Loucy (cell line): ENCODE measurements at regions not wholly inside any gene's neighbourhood (a gene's known extent, or its start where the extent isn't known, plus 50 kb on each side); places are given as distances from the start of the nearest gene placed in this dataset.

Experiments used
- H2AFZ ChIP-seq: fragments of 200-600 bp; sonication (generic); 2 replicates; pipeline ENCODE4 v1.6.0; 2016; ENCODE audit warnings: antibody characterized with exemption, mild to moderate bottlenecking, low read length, moderate library complexity
- H3F3A ChIP-seq: fragments of 200-600 bp; 2 replicates; pipeline ENCODE4 v1.6.0; 2016; ENCODE audit warnings: antibody characterized with exemption, low read depth, mild to moderate bottlenecking
- H3K27me3 ChIP-seq: fragments of 200-600 bp; sonication (generic); 2 replicates; pipeline ENCODE4 v1.6.1; 2014; ENCODE audit warnings: low read length, mild to moderate bottlenecking; ENCODE audit not compliant: insufficient read depth, poor library complexity, severe bottlenecking
- H3K36me3 ChIP-seq: fragments of 200-600 bp; sonication (generic); 2 replicates; pipeline ENCODE4 v1.6.1; 2016; ENCODE audit warnings: low read length; ENCODE audit not compliant: insufficient read depth
- H3K4me1 ChIP-seq: fragments of 200-600 bp; sonication (generic); 2 replicates; pipeline ENCODE4 v1.5.1; 2014; ENCODE audit warnings: low read length, mild to moderate bottlenecking; ENCODE audit not compliant: insufficient read depth, poor library complexity, severe bottlenecking
- H3K4me2 ChIP-seq: fragments of 200-600 bp; sonication (generic); 2 replicates; pipeline ENCODE4 v1.6.0; 2014; ENCODE audit warnings: antibody characterized with exemption, low read length, low read depth, mild to moderate bottlenecking; ENCODE audit not compliant: poor library complexity, severe bottlenecking
- H3K4me3 ChIP-seq: fragments of 200-600 bp; sonication (generic); 2 replicates; pipeline ENCODE4 v1.5.1; 2014; ENCODE audit warnings: low read length, mild to moderate bottlenecking, mixed read lengths; ENCODE audit not compliant: poor library complexity, severe bottlenecking
- H3K79me2 ChIP-seq: fragments of 200-600 bp; sonication (generic); 2 replicates; pipeline ENCODE4 v1.6.1; 2014; ENCODE audit warnings: low read length; ENCODE audit not compliant: insufficient read depth
- H3K9ac ChIP-seq: fragments of 200-600 bp; sonication (generic); 2 replicates; pipeline ENCODE4 v1.6.0; 2014; ENCODE audit warnings: mild to moderate bottlenecking, low read depth, low read length, moderate library complexity; ENCODE audit not compliant: poor library complexity, severe bottlenecking
- H3K9me2 ChIP-seq: fragments of 200-600 bp; sonication (generic); replicated peaks from 2 replicates; pipeline ENCODE4 v1.6.1; 2016; ENCODE audit warnings: low read depth, low read length, mixed read lengths
- H3K9me3 ChIP-seq: fragments of 200-600 bp; sonication (generic); 2 replicates; pipeline ENCODE4 v1.6.1; 2014; ENCODE audit warnings: mild to moderate bottlenecking, antibody characterized with exemption, low read length, low read depth; ENCODE audit not compliant: insufficient read depth
- H4K20me1 ChIP-seq: fragments of 200-600 bp; sonication (generic); 2 replicates; pipeline ENCODE4 v1.6.0; 2014; ENCODE audit warnings: antibody characterized with exemption, low read length, mild to moderate bottlenecking; ENCODE audit not compliant: insufficient read depth, poor library complexity, severe bottlenecking
- CTCF ChIP-seq: fragments of 200-600 bp; sonication (generic); conservative IDR thresholded peaks from 2 replicates; pipeline ENCODE4 v1.5.1; 2014; ENCODE audit warnings: mild to moderate bottlenecking, antibody characterized with exemption, low read length
- EZH2phosphoT487 ChIP-seq: fragments of 200-600 bp; IDR thresholded peaks from 2 replicates; pipeline ENCODE4 v1.6.1; 2018; ENCODE audit warnings: antibody characterized with exemption, mild to moderate bottlenecking, moderate library complexity, borderline replicate concordance

- H3F3A ChIP-seq: no peaks in the 10 kb centered on the region
Observed at GRCh38 chr1:170219163-170219562, 73.4 kb downstream of the NTMT2 start.

DNA sequence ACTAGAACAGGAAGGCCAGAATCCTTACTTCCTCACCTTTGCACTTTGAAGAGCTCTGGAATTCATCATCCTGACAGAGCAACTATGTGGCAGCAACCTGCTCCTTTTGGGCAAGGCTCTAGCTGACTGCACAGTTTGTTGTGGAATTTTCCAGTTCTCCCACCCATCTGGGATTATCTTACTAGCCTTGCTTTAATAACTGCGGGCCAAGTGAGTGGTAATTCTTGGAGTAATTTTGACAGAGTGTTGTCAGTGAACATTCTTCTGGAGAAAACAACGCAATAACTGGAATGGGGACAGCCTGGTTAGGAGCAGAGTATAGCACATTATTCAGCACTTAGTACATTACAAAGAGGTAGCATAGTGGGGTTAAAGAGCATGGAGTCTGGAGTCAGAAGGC, 75.3 kb downstream of the NTMT2 start:
- Histone ChIP-seq H2AFZ (no peak overlapping the region), H3K9me3 (no peaks in the 10 kb centered on the region), H3K36me3 (no peaks in the 10 kb centered on the region), H3K9me2 (no peaks in the 10 kb centered on the region), H4K20me1 (no peaks in the 10 kb centered on the region), H3K79me2 (no peaks in the 10 kb centered on the region), H3K27me3 (no peaks in the 10 kb centered on the region), H3K9ac (no peak overlapping the region), H3K4me2 (no peak overlapping the region), H3K4me3 (no peak overlapping the region), H3K4me1 (no peaks in the 10 kb centered on the region), H3F3A (no peaks in the 10 kb centered on the region)
- no peak for TF ChIP-seq CTCF

More at GRCh38 chr1:170219163-170219562, 73.4 kb downstream of the NTMT2 start:
- Histone ChIP-seq H3K27me3 (no peaks in the 10 kb centered on the region), H3K9me2 (no peaks in the 10 kb centered on the region), H3K79me2 (no peaks in the 10 kb centered on the region), H3K4me1 (no peaks in the 10 kb centered on the region), H3K4me3 (no peak overlapping the region), H3K36me3 (no peaks in the 10 kb centered on the region), H3K4me2 (no peak overlapping the region), H2AFZ (no peak overlapping the region), H3K9ac (no peak overlapping the region), H4K20me1 (no peaks in the 10 kb centered on the region), H3K9me3 (no peaks in the 10 kb centered on the region)
- no peak for TF ChIP-seq EZH2phosphoT487
- no peak for TF ChIP-seq CTCF

DNA sequence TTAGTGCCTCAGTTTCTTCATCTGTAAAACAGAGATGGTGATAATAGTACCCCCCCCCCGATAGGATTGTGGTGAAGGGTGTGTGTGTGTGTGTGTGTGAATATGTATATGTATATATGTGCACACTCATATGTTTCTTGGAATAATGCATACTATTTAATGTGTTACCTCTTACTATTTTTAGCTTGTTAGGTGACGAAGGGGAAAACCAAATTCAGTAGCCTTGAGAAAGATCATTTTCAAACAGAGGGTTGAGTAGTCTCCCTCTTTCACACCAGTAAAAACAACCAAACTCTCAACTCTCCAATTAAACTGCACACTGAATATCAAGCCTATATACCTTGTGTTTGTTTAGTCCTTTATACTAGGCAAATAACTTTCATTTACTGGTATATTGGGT, 75.7 kb downstream of the NTMT2 start:
- Histone ChIP-seq H3K9me2 (no peaks in the 10 kb centered on the region), H4K20me1 (no peaks in the 10 kb centered on the region), H3F3A (no peaks in the 10 kb centered on the region), H3K4me2 (no peak overlapping the region), H3K27me3 (no peaks in the 10 kb centered on the region), H3K36me3 (no peaks in the 10 kb centered on the region), H3K4me1 (no peaks in the 10 kb centered on the region), H2AFZ (no peak overlapping the region), H3K4me3 (no peak overlapping the region), H3K79me2 (no peaks in the 10 kb centered on the region), H3K9me3 (no peaks in the 10 kb centered on the region), H3K9ac (no peak overlapping the region)
- TF ChIP-seq CTCF: no peak
- TF ChIP-seq EZH2phosphoT487: no peak
